ENCODE measurements at regions not wholly inside any gene's neighbourhood (a gene's known extent, or its start where the extent isn't known, plus 50 kb on each side); places are given as distances from the start of the nearest gene placed in this dataset.

- no peak for DNase-seq
Observed at GRCh38 chr2:37425408-37425807, 81.0 kb downstream of the QPCT start.

- no peak for DNase-seq
Observed at GRCh38 chr2:37427241-37427640, 82.8 kb downstream of the QPCT start.

GRCh38 chr2:37436323-37436722, 91.9 kb downstream of the QPCT start:
- DNase-seq: no peak

GRCh38 chr2:37439131-37439642, 94.8 kb downstream of the QPCT start:
- DNase-seq: no peak

- DNase-seq: no peak
Observed at GRCh38 chr2:37441055-37441454, 96.6 kb downstream of the QPCT start.

- DNase-seq: no peak
Observed at GRCh38 chr2:37443082-37443481, 98.7 kb downstream of the QPCT start.

- DNase-seq: no peak
Observed at GRCh38 chr2:37447446-37447845, 103.0 kb downstream of the QPCT start.

GRCh38 chr2:37448342-37449120, 104.1 kb downstream of the QPCT start:
- DNase-seq: no peak

GRCh38 chr2:37449761-37450296, 105.4 kb downstream of the QPCT start:
- peak; percentile 60 for DNase-seq

- peak; percentile 45 for DNase-seq
Observed at GRCh38 chr2:37453027-37453426, 108.6 kb downstream of the QPCT start.

- DNase-seq: peak; percentile 95
Observed at GRCh38 chr2:37454851-37455762, 110.7 kb downstream of the QPCT start.

- DNase-seq: peak; percentile 63
Observed at GRCh38 chr2:37456479-37456878, 112.0 kb downstream of the QPCT start.

GRCh38 chr2:37457401-37457901, 113.0 kb downstream of the QPCT start:
- no peak for DNase-seq

- no peak for DNase-seq
Observed at GRCh38 chr2:37458133-37458532, 113.7 kb downstream of the QPCT start.

GRCh38 chr2:37459095-37459981, 114.9 kb downstream of the QPCT start:
- peak; percentile 30 for DNase-seq

- no peak for DNase-seq
Observed at GRCh38 chr2:37460896-37461229, 116.4 kb downstream of the QPCT start.

- DNase-seq: no peak
Observed at GRCh38 chr2:37464067-37464466, 119.6 kb downstream of the QPCT start.

GRCh38 chr2:37466533-37467222, 122.2 kb downstream of the QPCT start:
- no peak for DNase-seq

GRCh38 chr2:37468170-37468569, 123.7 kb downstream of the QPCT start:
- DNase-seq: no peak

GRCh38 chr2:37469126-37469525, 124.7 kb downstream of the QPCT start:
- DNase-seq: no peak

GRCh38 chr2:37471104-37471503, 126.7 kb downstream of the QPCT start:
- no peak for DNase-seq

- DNase-seq: no peak
Observed at GRCh38 chr2:37471994-37472393, 127.6 kb downstream of the QPCT start.
